DOHH2 (cell line): ENCODE measurements at regions not wholly inside any gene's neighbourhood (a gene's known extent, or its start where the extent isn't known, plus 50 kb on each side); places are given as distances from the start of the nearest gene placed in this dataset.

ENCODE experiments used
- EZH2phosphoT487 ChIP-seq: fragments of 200-600 bp; sonication (generic); IDR thresholded peaks from 2 replicates; pipeline ENCODE4 v1.6.1; 2017; ENCODE audit warnings: borderline replicate concordance, mild to moderate bottlenecking, antibody characterized with exemption, low read length, moderate library complexity, mixed read lengths
- TF ChIP-seq, protein P1 (sequence below): fragments of 200-600 bp; sonication (generic); IDR thresholded peaks from one replicate; pipeline ENCODE4 v1.5.1; 2014; ENCODE audit warnings: antibody characterized with exemption, mild to moderate bottlenecking, low read depth, low read length; ENCODE audit not compliant: poor library complexity, severe bottlenecking

DNA sequence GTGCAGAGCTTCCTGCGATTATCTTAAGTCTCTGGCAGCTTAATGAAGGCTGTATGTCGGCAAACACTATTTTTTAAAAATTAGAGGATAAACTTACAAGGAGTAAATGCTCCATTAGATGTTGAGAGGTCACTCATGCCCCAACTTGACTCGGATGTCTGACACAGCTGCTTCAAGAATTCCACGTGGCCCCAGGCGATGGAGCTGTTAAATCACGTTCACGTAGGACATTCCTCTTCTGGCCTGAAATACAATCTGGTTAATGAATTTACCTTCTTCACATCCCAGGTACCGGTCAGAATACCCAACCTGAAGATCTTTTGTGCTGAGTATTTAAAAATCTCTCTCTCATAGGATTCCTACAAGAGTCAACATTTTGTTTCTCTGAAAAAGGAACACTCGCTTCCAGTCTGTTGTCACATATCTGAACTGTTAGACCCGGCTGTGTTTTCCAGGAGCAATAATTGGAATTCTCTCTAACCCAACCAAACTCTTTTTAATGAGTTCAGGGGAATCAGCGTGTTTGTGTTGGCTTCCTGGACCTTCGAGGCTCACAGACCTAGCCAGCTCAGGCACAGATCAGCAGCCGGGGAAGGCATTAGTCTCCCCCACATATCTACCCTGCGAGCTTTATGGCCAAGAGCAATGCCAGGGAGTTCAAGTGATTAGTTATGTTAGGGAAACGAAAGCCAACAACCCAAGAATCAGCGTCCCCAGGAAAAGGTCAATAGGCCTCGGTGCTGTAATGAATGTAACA is 284.9 kb downstream of the FGFR2 start:
- TF ChIP-seq, protein P1, sequence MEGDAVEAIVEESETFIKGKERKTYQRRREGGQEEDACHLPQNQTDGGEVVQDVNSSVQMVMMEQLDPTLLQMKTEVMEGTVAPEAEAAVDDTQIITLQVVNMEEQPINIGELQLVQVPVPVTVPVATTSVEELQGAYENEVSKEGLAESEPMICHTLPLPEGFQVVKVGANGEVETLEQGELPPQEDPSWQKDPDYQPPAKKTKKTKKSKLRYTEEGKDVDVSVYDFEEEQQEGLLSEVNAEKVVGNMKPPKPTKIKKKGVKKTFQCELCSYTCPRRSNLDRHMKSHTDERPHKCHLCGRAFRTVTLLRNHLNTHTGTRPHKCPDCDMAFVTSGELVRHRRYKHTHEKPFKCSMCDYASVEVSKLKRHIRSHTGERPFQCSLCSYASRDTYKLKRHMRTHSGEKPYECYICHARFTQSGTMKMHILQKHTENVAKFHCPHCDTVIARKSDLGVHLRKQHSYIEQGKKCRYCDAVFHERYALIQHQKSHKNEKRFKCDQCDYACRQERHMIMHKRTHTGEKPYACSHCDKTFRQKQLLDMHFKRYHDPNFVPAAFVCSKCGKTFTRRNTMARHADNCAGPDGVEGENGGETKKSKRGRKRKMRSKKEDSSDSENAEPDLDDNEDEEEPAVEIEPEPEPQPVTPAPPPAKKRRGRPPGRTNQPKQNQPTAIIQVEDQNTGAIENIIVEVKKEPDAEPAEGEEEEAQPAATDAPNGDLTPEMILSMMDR, result no peak
- TF ChIP-seq EZH2phosphoT487, result no peak
